Brain microvascular endothelial cell (primary cell): ENCODE measurements at regions not wholly inside any gene's neighbourhood (a gene's known extent, or its start where the extent isn't known, plus 50 kb on each side); places are given as distances from the start of the nearest gene placed in this dataset.

ENCODE experiments used
- DNase-seq: peaks from one replicate; pipeline ENCODE4 v3.0.0-alpha.2; 2020
- H3K27ac ChIP-seq: fragments of 250-450 bp; sonication (Bioruptor Pico); 2 replicates; pipeline ENCODE4 v1.5.1; 2020; ENCODE audit warnings: mild to moderate bottlenecking, moderate library complexity
- H3K27me3 ChIP-seq: fragments of 250-450 bp; sonication (Bioruptor Pico); replicated peaks from 2 replicates; pipeline ENCODE4 v1.5.1; 2020; ENCODE audit warnings: mild to moderate bottlenecking
- H3K36me3 ChIP-seq: fragments of 250-450 bp; sonication (Bioruptor Pico); replicated peaks from 2 replicates; pipeline ENCODE4 v1.5.1; 2020; ENCODE audit warnings: mild to moderate bottlenecking
- H3K4me3 ChIP-seq: 2 replicates; pipeline ENCODE4 v1.5.1; 2011; ENCODE audit warnings: low read depth, mild to moderate bottlenecking, control low read depth, low read length, moderate library complexity
- CTCF ChIP-seq: IDR thresholded peaks from 2 replicates; pipeline ENCODE4 v1.5.1; 2011; ENCODE audit warnings: low read depth, mild to moderate bottlenecking, moderate library complexity, low read length, control low read depth, inconsistent platforms; ENCODE audit errors: missing control alignments
- in situ Hi-C: cut with HindIII; loops from 2 replicates; pipeline ENCODE4 v1.10.0; 2017; ENCODE audit warnings: low sequenced_read_pairs, low pct_ligation_motif_present

DNA sequence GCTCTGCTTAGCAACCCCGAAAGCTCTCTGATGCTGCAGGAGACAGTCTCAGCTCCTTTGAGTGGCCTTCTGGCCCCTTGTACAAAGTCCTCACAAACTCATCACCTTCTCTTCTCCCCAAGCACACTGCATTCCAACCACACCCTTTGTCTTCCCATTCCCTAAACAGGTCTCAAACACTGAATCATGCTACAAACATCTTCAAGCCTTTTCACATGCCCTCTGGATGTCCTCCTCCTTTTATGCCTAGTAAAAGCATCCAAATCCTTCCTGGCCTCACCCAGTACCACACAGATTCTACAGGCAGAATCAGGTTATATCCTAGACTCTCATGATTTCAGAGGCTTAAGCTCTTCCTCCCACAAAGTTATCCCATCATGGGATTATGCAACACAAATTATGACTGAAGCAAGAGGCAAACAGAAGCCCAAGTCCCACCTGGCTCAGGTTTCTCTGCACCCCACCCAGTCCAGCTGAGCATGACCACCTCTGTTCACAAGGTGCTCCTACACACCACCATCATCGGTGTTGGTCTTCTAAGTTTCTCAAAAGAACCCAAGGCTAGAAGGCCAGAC is 61.4 kb upstream of the PCED1B start:
- Histone ChIP-seq H3K27ac (no peak overlapping the region), H3K4me3 (no peak overlapping the region), H3K27me3 (no peaks in the 10 kb centered on the region), H3K36me3 (no peaks in the 10 kb centered on the region)
- DNase-seq = peak; percentile 9
- TF ChIP-seq CTCF = no peak
- in situ Hi-C loops = no loop called here

DNA sequence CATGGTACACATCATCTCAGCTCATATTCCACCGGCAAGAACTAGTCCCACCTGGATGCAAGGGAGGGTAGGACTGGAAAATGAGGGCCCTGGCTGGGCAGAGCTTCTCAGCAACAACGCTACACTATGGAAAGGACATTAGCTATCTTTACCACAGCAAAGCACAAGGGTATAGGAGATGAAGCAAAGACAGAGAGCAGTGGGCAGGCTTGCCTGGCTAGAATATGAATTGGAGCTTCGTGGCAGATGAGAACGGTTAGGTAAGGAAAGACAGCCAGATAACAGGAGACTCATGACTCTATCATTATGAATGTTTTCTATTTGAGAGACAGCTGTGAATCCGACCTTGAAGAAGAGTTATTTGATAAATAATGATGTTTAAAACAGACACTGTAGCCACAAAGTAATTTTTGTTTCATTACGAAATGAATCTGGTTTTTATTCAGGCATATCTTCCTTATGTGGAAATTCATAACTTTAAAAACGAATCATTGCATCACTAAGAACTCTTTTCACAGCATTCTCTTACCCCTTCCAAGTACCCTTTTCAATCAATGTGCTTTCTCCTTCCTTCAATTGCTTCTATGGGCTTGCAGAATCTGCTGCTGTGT is 59.1 kb upstream of the PCED1B start:
- Histone ChIP-seq H3K4me3 (no peak overlapping the region), H3K27ac (no peak overlapping the region), H3K27me3 (no peaks in the 10 kb centered on the region), H3K36me3 (no peaks in the 10 kb centered on the region)
- in situ Hi-C loops = no loop called here
- DNase-seq = no peak
- TF ChIP-seq CTCF = no peak

DNA sequence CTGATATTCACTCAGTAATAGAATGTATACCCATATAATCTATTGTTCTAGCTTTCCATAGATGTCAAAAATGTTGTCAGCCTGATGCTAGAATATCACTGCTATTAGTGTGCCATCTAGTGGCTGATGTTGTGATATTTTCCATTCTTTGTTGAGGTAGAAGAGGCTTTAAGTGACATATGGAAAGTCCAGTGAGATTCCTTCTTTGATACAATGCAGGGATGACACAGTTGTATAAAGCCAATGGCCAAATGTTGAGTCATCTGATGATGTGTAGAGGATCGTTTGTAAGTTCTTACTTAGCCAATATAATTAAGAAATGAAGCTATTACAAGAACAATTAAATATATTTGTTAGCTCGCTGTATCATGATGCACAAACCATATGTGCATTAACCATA is 58.1 kb upstream of the PCED1B start:
- no peaks in the 10 kb centered on the region for H3K27me3 ChIP-seq
- H3K27ac ChIP-seq = peak overlapping the region; percentile 57
- DNase-seq = peak; percentile 90
- in situ Hi-C loops = no loop called here
- TF ChIP-seq CTCF = peak; percentile 49
- H3K4me3 ChIP-seq = no peak overlapping the region
- no peaks in the 10 kb centered on the region for H3K36me3 ChIP-seq

DNA sequence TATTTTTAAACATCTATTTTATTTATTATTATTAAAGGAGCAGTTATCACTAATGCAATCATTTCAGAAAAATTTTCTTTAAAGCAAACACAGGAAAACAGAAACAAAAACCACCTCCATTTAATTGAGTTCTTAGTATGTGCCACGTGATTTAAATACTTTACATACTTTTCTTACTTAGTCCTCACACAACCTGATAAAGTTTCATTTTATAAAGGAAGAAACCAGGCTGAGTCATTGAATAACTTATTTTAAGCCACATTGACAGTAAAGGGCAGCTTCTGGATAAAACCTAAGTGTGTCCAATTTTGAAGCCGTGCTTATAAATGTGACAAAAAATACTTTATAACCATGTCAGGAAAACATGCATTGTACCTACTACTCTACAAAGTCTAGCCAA is 57.1 kb upstream of the PCED1B start:
- H3K36me3 ChIP-seq = no peaks in the 10 kb centered on the region
- DNase-seq = peak; percentile 7
- TF ChIP-seq CTCF = no peak
- H3K27ac ChIP-seq = peak overlapping the region; percentile 57
- no peaks in the 10 kb centered on the region for H3K27me3 ChIP-seq
- in situ Hi-C loops = no loop called here
- H3K4me3 ChIP-seq = no peak overlapping the region

DNA sequence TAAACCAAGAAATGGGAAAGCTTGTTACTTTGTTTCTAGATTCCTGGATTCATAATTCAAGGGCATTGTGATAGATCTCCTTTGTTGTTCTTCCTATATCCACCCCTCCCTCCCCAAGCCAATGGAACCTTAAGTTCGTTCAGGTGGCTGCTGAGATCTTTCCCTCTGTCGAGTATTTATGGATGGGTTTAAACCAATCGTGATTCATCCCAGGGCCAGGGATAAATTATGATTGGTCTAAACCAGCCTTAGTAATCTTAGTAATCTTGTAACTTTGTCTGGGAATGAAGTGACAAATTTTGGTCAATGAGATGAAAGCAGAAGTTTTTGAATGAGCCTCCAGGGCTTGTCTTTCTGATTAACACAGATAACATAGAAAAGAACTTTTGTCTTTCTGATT is 56.1 kb upstream of the PCED1B start:
- DNase-seq = no peak
- H3K4me3 ChIP-seq = no peak overlapping the region
- H3K36me3 ChIP-seq = no peaks in the 10 kb centered on the region
- in situ Hi-C loops = no loop called here
- no peak for TF ChIP-seq CTCF
- H3K27me3 ChIP-seq = no peaks in the 10 kb centered on the region
- H3K27ac ChIP-seq = no peak overlapping the region

DNA sequence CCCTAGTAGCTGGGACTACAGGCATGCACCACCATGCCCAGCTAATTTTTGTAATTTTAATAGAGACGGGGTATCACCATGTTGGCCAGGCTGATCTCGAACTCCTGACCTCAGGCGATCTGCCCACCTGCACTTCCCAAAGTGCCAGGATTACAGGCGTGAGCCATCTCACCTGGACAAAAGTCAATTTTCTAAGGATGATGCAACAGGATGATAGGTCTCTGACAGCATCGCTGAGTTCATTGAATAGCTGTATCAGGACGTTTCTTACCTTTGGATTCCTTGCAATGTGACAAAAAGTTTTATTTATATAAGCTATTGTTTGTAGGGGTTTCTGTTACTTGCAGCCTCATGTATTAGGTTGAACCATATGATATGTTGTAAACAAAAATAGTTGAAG is 55.5 kb upstream of the PCED1B start:
- no peak for DNase-seq
- Histone ChIP-seq H3K36me3 (no peaks in the 10 kb centered on the region), H3K4me3 (no peak overlapping the region), H3K27ac (no peak overlapping the region), H3K27me3 (no peaks in the 10 kb centered on the region)
- no peak for TF ChIP-seq CTCF
- in situ Hi-C loops = no loop called here
